Testis (tissue), 2 donors: ENCODE measurements at regions not wholly inside any gene's neighbourhood (a gene's known extent, or its start where the extent isn't known, plus 50 kb on each side); places are given as distances from the start of the nearest gene placed in this dataset.

ENCODE experiments used
- POLR2A ChIP-seq: fragments of 450-650 bp; IDR thresholded peaks from one replicate; pipeline ENCODE4 v1.6.1; 2017; ENCODE audit warnings: antibody characterized with exemption, mild to moderate bottlenecking, moderate library complexity
- TF ChIP-seq, protein P1 (sequence below), 3 experiments: fragments of 450-650 bp in 2 of 3; fragments of 200-600 bp in 1 of 3; sonication (generic) in 1 of 3; IDR thresholded peaks; one replicate each; pipeline ENCODE4 v1.5.1; 2016 to 2019; ENCODE audit warnings: antibody characterized with exemption in 3 of 3, mild to moderate bottlenecking in 2 of 3, moderate library complexity in 1 of 3

DNA sequence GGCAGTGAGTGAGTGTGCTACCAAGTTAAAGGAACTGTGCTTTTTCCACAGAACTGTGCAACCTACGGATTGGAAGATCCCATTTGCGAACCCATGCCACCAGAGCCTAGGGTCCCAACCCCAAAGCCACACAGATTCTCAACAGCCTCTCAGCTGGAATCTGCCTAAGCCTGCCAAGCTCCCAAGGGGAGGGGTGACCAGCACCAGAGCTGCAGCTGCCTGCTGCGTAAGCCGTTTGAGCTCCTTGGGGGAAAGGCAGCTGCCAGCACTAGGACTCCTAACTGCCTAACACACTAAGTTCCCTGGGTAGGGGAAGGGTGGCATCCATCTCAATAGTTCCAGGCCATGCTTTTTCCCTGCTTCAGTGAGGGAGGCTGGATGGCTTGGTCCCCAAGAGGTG, 738.1 kb upstream of the PRKX start:
- TF ChIP-seq, protein P1, sequence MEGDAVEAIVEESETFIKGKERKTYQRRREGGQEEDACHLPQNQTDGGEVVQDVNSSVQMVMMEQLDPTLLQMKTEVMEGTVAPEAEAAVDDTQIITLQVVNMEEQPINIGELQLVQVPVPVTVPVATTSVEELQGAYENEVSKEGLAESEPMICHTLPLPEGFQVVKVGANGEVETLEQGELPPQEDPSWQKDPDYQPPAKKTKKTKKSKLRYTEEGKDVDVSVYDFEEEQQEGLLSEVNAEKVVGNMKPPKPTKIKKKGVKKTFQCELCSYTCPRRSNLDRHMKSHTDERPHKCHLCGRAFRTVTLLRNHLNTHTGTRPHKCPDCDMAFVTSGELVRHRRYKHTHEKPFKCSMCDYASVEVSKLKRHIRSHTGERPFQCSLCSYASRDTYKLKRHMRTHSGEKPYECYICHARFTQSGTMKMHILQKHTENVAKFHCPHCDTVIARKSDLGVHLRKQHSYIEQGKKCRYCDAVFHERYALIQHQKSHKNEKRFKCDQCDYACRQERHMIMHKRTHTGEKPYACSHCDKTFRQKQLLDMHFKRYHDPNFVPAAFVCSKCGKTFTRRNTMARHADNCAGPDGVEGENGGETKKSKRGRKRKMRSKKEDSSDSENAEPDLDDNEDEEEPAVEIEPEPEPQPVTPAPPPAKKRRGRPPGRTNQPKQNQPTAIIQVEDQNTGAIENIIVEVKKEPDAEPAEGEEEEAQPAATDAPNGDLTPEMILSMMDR (IDR thresholded peaks at IDR 0.05): no peak
- TF ChIP-seq POLR2A: no peak
